ENCODE measurements at regions not wholly inside any gene's neighbourhood (a gene's known extent, or its start where the extent isn't known, plus 50 kb on each side); places are given as distances from the start of the nearest gene placed in this dataset.

DNA sequence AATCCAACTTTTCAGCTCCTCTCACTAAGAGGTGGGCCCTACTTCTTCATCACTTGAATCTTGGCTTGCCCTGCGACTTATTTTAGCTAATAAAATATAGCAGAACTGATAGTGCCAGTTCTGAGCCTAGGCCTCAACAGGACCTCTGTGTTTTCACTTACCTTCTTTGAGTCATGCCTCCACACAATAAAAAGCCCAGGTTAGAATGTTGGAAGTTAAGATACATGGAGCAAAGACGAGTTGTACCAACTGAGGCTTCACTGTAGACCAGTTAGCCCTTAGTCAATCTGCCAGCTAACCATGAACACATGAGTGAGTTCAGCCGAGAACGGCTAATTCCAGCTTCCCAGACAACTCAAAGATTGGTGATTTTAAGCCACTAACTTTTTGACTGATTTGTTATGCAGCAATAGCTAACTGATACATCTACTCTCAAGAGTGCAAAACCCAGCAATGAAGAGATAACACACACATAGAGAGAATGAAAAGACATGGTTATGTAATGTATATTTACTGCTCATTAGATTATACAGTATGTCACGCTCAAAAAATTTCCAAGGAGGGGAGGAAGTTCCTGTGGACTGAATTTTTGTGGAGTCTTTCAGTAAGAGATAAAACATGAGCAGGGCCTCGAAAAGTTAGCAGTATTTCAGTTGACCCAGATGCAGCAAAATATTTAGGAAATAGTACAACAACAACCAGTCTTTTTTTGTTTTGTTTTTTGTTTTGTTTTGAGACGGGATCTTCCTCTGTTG, 181.1 kb downstream of the MYCN start:
- ATAC-seq (ENCODE audit: poor library complexity) (no peak), DNase-seq (no peak)
- Mint-ChIP-seq H3K4me1 (ENCODE audit: low read depth) (no peaks in the 10 kb centered on the region), H3K36me3 (ENCODE audit: low read depth) (no peaks in the 10 kb centered on the region), H3K9me3 (no peaks in the 10 kb centered on the region), H3K27me3 (no peaks in the 10 kb centered on the region), H3K27ac (no peak overlapping the region), H3K4me3 (no peak overlapping the region)
- H3K27ac ChIP-seq (ENCODE audit: low read depth in 1 of 2, low read length in 2 of 2), result no peak overlapping the region
- TF ChIP-seq, protein P1, sequence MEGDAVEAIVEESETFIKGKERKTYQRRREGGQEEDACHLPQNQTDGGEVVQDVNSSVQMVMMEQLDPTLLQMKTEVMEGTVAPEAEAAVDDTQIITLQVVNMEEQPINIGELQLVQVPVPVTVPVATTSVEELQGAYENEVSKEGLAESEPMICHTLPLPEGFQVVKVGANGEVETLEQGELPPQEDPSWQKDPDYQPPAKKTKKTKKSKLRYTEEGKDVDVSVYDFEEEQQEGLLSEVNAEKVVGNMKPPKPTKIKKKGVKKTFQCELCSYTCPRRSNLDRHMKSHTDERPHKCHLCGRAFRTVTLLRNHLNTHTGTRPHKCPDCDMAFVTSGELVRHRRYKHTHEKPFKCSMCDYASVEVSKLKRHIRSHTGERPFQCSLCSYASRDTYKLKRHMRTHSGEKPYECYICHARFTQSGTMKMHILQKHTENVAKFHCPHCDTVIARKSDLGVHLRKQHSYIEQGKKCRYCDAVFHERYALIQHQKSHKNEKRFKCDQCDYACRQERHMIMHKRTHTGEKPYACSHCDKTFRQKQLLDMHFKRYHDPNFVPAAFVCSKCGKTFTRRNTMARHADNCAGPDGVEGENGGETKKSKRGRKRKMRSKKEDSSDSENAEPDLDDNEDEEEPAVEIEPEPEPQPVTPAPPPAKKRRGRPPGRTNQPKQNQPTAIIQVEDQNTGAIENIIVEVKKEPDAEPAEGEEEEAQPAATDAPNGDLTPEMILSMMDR (IDR thresholded peaks at IDR 0.05), result no peak
- ChIA-PET POLR2A (no interaction called here), CTCF (no interaction called here)
- H3K4me3 ChIP-seq (ENCODE audit: low read length), result no peak overlapping the region
- no peaks in the 10 kb centered on the region for H3K4me1 ChIP-seq (ENCODE audit: insufficient read depth, low read length)
- no peaks in the 10 kb centered on the region for H3K36me3 ChIP-seq (ENCODE audit: insufficient read depth, low read length)
- intact Hi-C loops (cut with DNase I, micrococcal nuclease), result no loop called here
- no peaks in the 10 kb centered on the region for H3K27me3 ChIP-seq (ENCODE audit: control insufficient read depth in 1 of 2, insufficient read depth in 2 of 2, low read length in 2 of 2)
- peaks cover 0 to 8% of the 10 kb centered on the region in 2 experiments for H3K9me3 ChIP-seq (ENCODE audit: control insufficient read depth in 1 of 2, insufficient read depth in 1 of 2, low read length in 2 of 2)

GRCh38 chr2:16120591-16121180, 180.3 kb downstream of the MYCN start:
- ChIA-PET POLR2A (no interaction called here), CTCF (no interaction called here)
- DNase-seq (no peak), ATAC-seq (ENCODE audit: poor library complexity) (no peak)
- Histone ChIP-seq H3K27me3 (ENCODE audit: control insufficient read depth in 1 of 2, insufficient read depth in 2 of 2, low read length in 2 of 2) (no peaks in the 10 kb centered on the region), H3K36me3 (ENCODE audit: insufficient read depth, low read length) (no peaks in the 10 kb centered on the region), H3K27ac (ENCODE audit: low read depth in 1 of 2, low read length in 2 of 2) (no peak overlapping the region), H3K9me3 (ENCODE audit: control insufficient read depth in 1 of 2, insufficient read depth in 1 of 2, low read length in 2 of 2) (peaks cover 0 to 4% of the 10 kb centered on the region in 2 experiments), H3K4me1 (ENCODE audit: insufficient read depth, low read length) (no peaks in the 10 kb centered on the region), H3K4me3 (ENCODE audit: low read length) (no peak overlapping the region)
- H3K4me3 Mint-ChIP-seq, result no peak overlapping the region
- no peaks in the 10 kb centered on the region for H3K27me3 Mint-ChIP-seq
- intact Hi-C loops (cut with DNase I, micrococcal nuclease), result no loop called here
- H3K27ac Mint-ChIP-seq, result no peak overlapping the region
- H3K4me1 Mint-ChIP-seq (ENCODE audit: low read depth), result no peaks in the 10 kb centered on the region
- no peaks in the 10 kb centered on the region for H3K9me3 Mint-ChIP-seq
- no peaks in the 10 kb centered on the region for H3K36me3 Mint-ChIP-seq (ENCODE audit: low read depth)
- TF ChIP-seq, protein P1 (IDR thresholded peaks at IDR 0.05), result no peak

DNA sequence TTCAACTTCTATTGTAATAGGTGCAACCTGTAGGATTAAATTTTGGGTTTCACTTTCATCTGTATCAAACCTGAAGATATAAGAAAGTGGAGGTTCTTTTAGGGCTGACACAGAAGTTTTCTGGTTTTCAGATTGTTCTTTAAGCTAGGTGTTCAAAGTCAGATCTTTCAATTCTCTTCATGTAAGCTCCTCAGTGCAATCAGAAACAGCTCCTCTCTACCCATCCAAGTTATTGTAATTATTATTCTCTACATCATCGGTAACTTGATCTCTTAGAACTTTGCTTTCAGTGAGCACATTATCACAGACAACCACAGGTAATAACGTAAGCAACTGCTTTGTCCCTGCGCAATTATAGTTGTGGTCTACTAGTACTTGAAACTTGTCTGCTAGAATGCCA, 179.4 kb downstream of the MYCN start:
- Mint-ChIP-seq H3K36me3 (ENCODE audit: low read depth) (no peaks in the 10 kb centered on the region), H3K27me3 (no peaks in the 10 kb centered on the region), H3K4me1 (ENCODE audit: low read depth) (no peaks in the 10 kb centered on the region), H3K9me3 (no peaks in the 10 kb centered on the region), H3K27ac (no peak overlapping the region), H3K4me3 (no peak overlapping the region)
- Histone ChIP-seq H3K36me3 (ENCODE audit: insufficient read depth, low read length) (no peaks in the 10 kb centered on the region), H3K27me3 (ENCODE audit: control insufficient read depth in 1 of 2, insufficient read depth in 2 of 2, low read length in 2 of 2) (no peaks in the 10 kb centered on the region), H3K9me3 (ENCODE audit: control insufficient read depth in 1 of 2, insufficient read depth in 1 of 2, low read length in 2 of 2) (no peaks in the 10 kb centered on the region), H3K27ac (ENCODE audit: low read depth in 1 of 2, low read length in 2 of 2) (no peak overlapping the region), H3K4me1 (ENCODE audit: insufficient read depth, low read length) (no peaks in the 10 kb centered on the region), H3K4me3 (ENCODE audit: low read length) (no peak overlapping the region)
- POLR2A ChIA-PET, result no interaction called here
- TF ChIP-seq, protein P1 (IDR thresholded peaks at IDR 0.05), result no peak
- DNase-seq (no peak), ATAC-seq (ENCODE audit: poor library complexity) (no peak)
- intact Hi-C loops (cut with DNase I, micrococcal nuclease), result no loop called here
- CTCF ChIA-PET, result no interaction called here
